ENCODE measurements at regions not wholly inside any gene's neighbourhood (a gene's known extent, or its start where the extent isn't known, plus 50 kb on each side); places are given as distances from the start of the nearest gene placed in this dataset.

GRCh38 chr3:63168179-63168578 is 109.9 kb upstream of the SYNPR start:
- no peak for TF ChIP-seq CTCF (IDR thresholded peaks at IDR 0.05; ENCODE audit: poor library complexity)
- TF ChIP-seq EZH2phosphoT487 (IDR thresholded peaks at IDR 0.05; ENCODE audit: low read depth, severe bottlenecking, unreplicated experiment): no peak

All from hepatocyte (in vitro differentiated cells).